K562 (cell line): ENCODE measurements at regions not wholly inside any gene's neighbourhood (a gene's known extent, or its start where the extent isn't known, plus 50 kb on each side); places are given as distances from the start of the nearest gene placed in this dataset.

ENCODE experiments used
- ATAC-seq: fragments of 200-7000 bp; cut with Tn5 transposase; 3 replicates; pipeline ENCODE4 v1.9.1; 2020; ENCODE audit warnings: moderate library complexity
- BruUV-seq: library from RNA; stranded (reverse); fragments of 400-500 nt; replicated peaks from 2 replicates; lab custom pipeline; 2021; lab: Mats Ljungman, UMichigan
- CTCF ChIA-PET: fragments of 300-600 bp; formaldehyde crosslinking; extraction: SDS; loops from one replicate; lab custom pipeline; 2021; ENCODE audit warnings: low intra/inter-chr PET ratio; lab: Yijun Ruan, JAX
- POLR2A ChIA-PET: fragments of 300-600, 350-650 bp; sonication (Branson Sonifier 250); formaldehyde crosslinking; extraction: SDS; loops from one replicate; lab custom pipeline; 2021; ENCODE audit warnings: antibody characterized with exemption, inconsistent platforms; lab: Yijun Ruan, JAX
- DNase-seq, 4 experiments: peaks; one replicate each; pipeline versions ENCODE4 v3.0.0 to v3.0.0-alpha.2; 2011 to 2018; ENCODE audit warnings: low spot score in 3 of 4, mixed read lengths in 3 of 4; ENCODE audit errors: extremely low read depth in 1 of 4
- FAIRE-seq: peaks from 2 replicates; lab custom pipeline; 2011; peaks lifted over from hg19 to GRCh38; lab: Jason Lieb, UNC
- H2AFZ ChIP-seq: 2 replicates; pipeline ENCODE4 v1.6.0; 2011; ENCODE audit warnings: low read depth, low read length, control low read depth, inconsistent platforms
- H3K27ac ChIP-seq: fragments of 200-600 bp; 3 replicates; pipeline ENCODE4 v1.8.0; 2011; ENCODE audit warnings: low read depth, mild to moderate bottlenecking, control low read depth, inconsistent platforms, low read length, moderate library complexity, mixed read lengths; ENCODE audit errors: extremely low read depth
- H3K27me3 ChIP-seq, 2 experiments: fragments of 300-600 bp in 1 of 2; 2 replicates in 1 of 2; 3 replicates in 1 of 2; pipeline versions ENCODE4 v1.6.0 to v1.8.0; 2011; ENCODE audit warnings: inconsistent platforms in 2 of 2, low read length in 2 of 2, mild to moderate bottlenecking in 1 of 2, mixed read lengths in 1 of 2, moderate library complexity in 1 of 2; ENCODE audit not compliant: control insufficient read depth in 2 of 2, insufficient read depth in 2 of 2
- H3K36me3 ChIP-seq: fragments of 300-600 bp; 3 replicates; pipeline ENCODE4 v1.8.0; 2011; ENCODE audit warnings: mild to moderate bottlenecking, low read length, inconsistent platforms; ENCODE audit not compliant: control insufficient read depth, insufficient read depth
- H3K4me1 ChIP-seq, 2 experiments: fragments of 200-600 bp in 1 of 2; replicated peaks in 1 of 2; 2 replicates in 1 of 2; 3 replicates in 1 of 2; pipeline versions ENCODE4 v1.5.1 to v1.8.0; 2011; ENCODE audit warnings: inconsistent platforms in 2 of 2, low read length in 2 of 2, mild to moderate bottlenecking in 1 of 2, mixed read lengths in 1 of 2, moderate library complexity in 1 of 2; ENCODE audit not compliant: control insufficient read depth in 2 of 2, insufficient read depth in 2 of 2
- H3K4me2 ChIP-seq: 2 replicates; pipeline ENCODE4 v1.6.1; 2011; ENCODE audit warnings: low read length, control low read depth, inconsistent platforms, mixed read lengths; ENCODE audit not compliant: insufficient read depth
- H3K4me3 ChIP-seq: fragments of 200-600 bp; sonication (generic), shearing (Covaris generic); 2 replicates; pipeline ENCODE4 v1.5.1; 2016; ENCODE audit warnings: control low read depth, inconsistent platforms
- H3K79me2 ChIP-seq: fragments of 200-600 bp; 3 replicates; pipeline ENCODE4 v1.8.0; 2011; ENCODE audit warnings: low read length, inconsistent platforms; ENCODE audit not compliant: control insufficient read depth, insufficient read depth
- H3K9ac ChIP-seq, 2 experiments: 2 replicates each; pipeline versions ENCODE4 v1.6.0 to v1.6.1; 2011; ENCODE audit warnings: low read depth in 2 of 2, low read length in 2 of 2, control low read depth in 1 of 2, inconsistent platforms in 1 of 2, mild to moderate bottlenecking in 1 of 2, mixed read lengths in 1 of 2; ENCODE audit not compliant: insufficient read depth in 1 of 2
- H3K9me1 ChIP-seq: one replicate; pipeline ENCODE4 v1.6.0; 2011; ENCODE audit warnings: inconsistent platforms, mild to moderate bottlenecking, low read length, moderate library complexity; ENCODE audit not compliant: control insufficient read depth, insufficient read depth
- H3K9me3 ChIP-seq: replicated peaks from 2 replicates; pipeline ENCODE4 v1.5.1; 2011; ENCODE audit warnings: low read depth, low read length, inconsistent platforms; ENCODE audit not compliant: control insufficient read depth, insufficient read depth
- H4K20me1 ChIP-seq: replicated peaks from 2 replicates; pipeline ENCODE4 v1.6.1; 2011; ENCODE audit warnings: low read length, inconsistent platforms, mixed read lengths; ENCODE audit not compliant: control insufficient read depth, insufficient read depth
- ATF2 ChIP-seq: sonication (generic); formaldehyde crosslinking; IDR thresholded peaks from 2 replicates; pipeline ENCODE4 v1.8.1; 2022; ENCODE audit warnings: missing genetic modification reagents
- HDAC2 ChIP-seq: fragments of 450-650 bp; IDR thresholded peaks from 2 replicates; pipeline ENCODE4 v1.6.1; 2016; ENCODE audit warnings: mild to moderate bottlenecking
- ZNF766 ChIP-seq: fragments of 200-800 bp; sonication (Bioruptor generic); conservative IDR thresholded peaks from 2 replicates; pipeline ENCODE4 v1.6.1; 2016; ENCODE audit warnings: missing genetic modification characterization, missing compliant biosample characterization
- WGBS: fragments of 100-300 bp; shearing (Covaris generic); methylation state at CpG from one replicate; pipeline ENCODE4 v1.1.6; 2016; ENCODE audit warnings: low coverage, mixed read lengths; ENCODE audit not compliant: insufficient coverage; ENCODE audit errors: missing lambda C conversion rate; 5-methylcytosine and 5-hydroxymethylcytosine counted together
- in situ Hi-C: fragments of 300-500 bp; cut with MboI; formaldehyde crosslinking; loops from 4 replicates; pipeline ENCODE4 v1.15.0; 2018; ENCODE audit warnings: inconsistent platforms, mixed read lengths
- intact Hi-C: fragments of 100-400 bp; cut with micrococcal nuclease; formaldehyde crosslinking; loops from 2 replicates; pipeline ENCODE4 v1.14.2; 2022
- TF ChIP-seq, protein P1 (sequence below): fragments of 250-450 bp; sonication (Bioruptor Pico); IDR thresholded peaks from 2 replicates; pipeline ENCODE4 v1.8.0; 2021; ENCODE audit warnings: borderline replicate concordance, mild to moderate bottlenecking, moderate library complexity; ENCODE audit not compliant: poor library complexity, severe bottlenecking
- TF ChIP-seq, protein P2 (sequence below): sonication (generic); formaldehyde crosslinking; IDR thresholded peaks from 2 replicates; pipeline ENCODE4 v1.8.0; 2022; ENCODE audit warnings: mild to moderate bottlenecking, low read depth, missing genetic modification reagents

- in situ Hi-C loops, result no loop called here
- BruUV-seq, result no TSS peak
Observed at GRCh38 chr12:34390171-34390841, 368.0 kb downstream of the ALG10 start.

More at GRCh38 chr12:34390171-34390841, 368.0 kb downstream of the ALG10 start:
- TF ChIP-seq HDAC2 (no peak), ATF2 (CRISPR knock-in tag) (no peak), ZNF766 (CRISPR knock-in tag) (no peak)
- TF ChIP-seq, protein P1, sequence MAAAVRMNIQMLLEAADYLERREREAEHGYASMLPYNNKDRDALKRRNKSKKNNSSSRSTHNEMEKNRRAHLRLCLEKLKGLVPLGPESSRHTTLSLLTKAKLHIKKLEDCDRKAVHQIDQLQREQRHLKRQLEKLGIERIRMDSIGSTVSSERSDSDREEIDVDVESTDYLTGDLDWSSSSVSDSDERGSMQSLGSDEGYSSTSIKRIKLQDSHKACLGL (CRISPR knock-in tag), result no peak
- TF ChIP-seq, protein P2, sequence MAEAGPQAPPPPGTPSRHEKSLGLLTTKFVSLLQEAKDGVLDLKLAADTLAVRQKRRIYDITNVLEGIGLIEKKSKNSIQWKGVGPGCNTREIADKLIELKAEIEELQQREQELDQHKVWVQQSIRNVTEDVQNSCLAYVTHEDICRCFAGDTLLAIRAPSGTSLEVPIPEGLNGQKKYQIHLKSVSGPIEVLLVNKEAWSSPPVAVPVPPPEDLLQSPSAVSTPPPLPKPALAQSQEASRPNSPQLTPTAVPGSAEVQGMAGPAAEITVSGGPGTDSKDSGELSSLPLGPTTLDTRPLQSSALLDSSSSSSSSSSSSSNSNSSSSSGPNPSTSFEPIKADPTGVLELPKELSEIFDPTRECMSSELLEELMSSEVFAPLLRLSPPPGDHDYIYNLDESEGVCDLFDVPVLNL (CRISPR knock-in tag), result no peak
- TF ChIP-seq, all 486 proteins: peak for 0
- ATAC-seq, result no peak
- peaks cover 0 to 10% of the 10 kb centered on the region in 2 experiments; a peak in 3 of 5 replicates for H3K4me1 ChIP-seq
- H3K79me2 ChIP-seq, result no peaks in the 10 kb centered on the region
- no peak overlapping the region for H3K9ac ChIP-seq
- H3K4me2 ChIP-seq, result no peak overlapping the region
- FAIRE-seq, result no peak
- H3K27ac ChIP-seq, result no peak overlapping the region
- POLR2A ChIA-PET, result no interaction called here
- H3K36me3 ChIP-seq, result no peaks in the 10 kb centered on the region
- H3K4me3 ChIP-seq, result no peak overlapping the region
- intact Hi-C loops, result no loop called here
- H3K27me3 ChIP-seq, result peaks cover 0 to 70% of the 10 kb centered on the region in 2 experiments; a peak in 2 of 5 replicates
- no peaks in the 10 kb centered on the region for H3K9me1 ChIP-seq
- CTCF ChIA-PET, result no interaction called here
- 2% methylated on average over 14 of the region's 17 CpGs for WGBS
- no peak for DNase-seq
- H3K9me3 ChIP-seq, result no peaks in the 10 kb centered on the region
- H4K20me1 ChIP-seq, result no peaks in the 10 kb centered on the region
- peak overlapping the region; percentile 55; the same call in 1 of the 2 replicates for H2AFZ ChIP-seq
